Neural progenitor cell (in vitro differentiated cells): ENCODE measurements at regions not wholly inside any gene's neighbourhood (a gene's known extent, or its start where the extent isn't known, plus 50 kb on each side); places are given as distances from the start of the nearest gene placed in this dataset.

Experiments
- DNase-seq: peaks from one replicate; pipeline ENCODE4 v3.0.0-alpha.2; 2016; ENCODE audit warnings: low spot score
- H2AFZ ChIP-seq: fragments of 200-600 bp; sonication (generic); replicated peaks from 2 replicates; pipeline ENCODE4 v1.6.1; 2016; ENCODE audit warnings: antibody characterized with exemption
- H3F3A ChIP-seq: fragments of 200-600 bp; sonication (generic); 2 replicates; pipeline ENCODE4 v1.6.1; 2016; ENCODE audit warnings: antibody characterized with exemption, low read depth
- H3K27ac ChIP-seq: fragments of 200-600 bp; sonication (generic); 2 replicates; pipeline ENCODE4 v1.5.1; 2016; ENCODE audit warnings: mild to moderate bottlenecking
- H3K27me3 ChIP-seq: fragments of 200-600 bp; sonication (generic); 2 replicates; pipeline ENCODE4 v1.6.1; 2016; ENCODE audit warnings: mild to moderate bottlenecking, moderate library complexity
- H3K36me3 ChIP-seq: fragments of 200-600 bp; sonication (generic); 2 replicates; pipeline ENCODE4 v1.5.1; 2016
- H3K4me1 ChIP-seq: fragments of 200-600 bp; sonication (generic); 2 replicates; pipeline ENCODE4 v1.6.1; 2016; ENCODE audit warnings: mixed run types
- H3K4me2 ChIP-seq: fragments of 200-600 bp; sonication (generic); 2 replicates; pipeline ENCODE4 v1.6.1; 2016
- H3K4me3 ChIP-seq: fragments of 200-600 bp; sonication (generic); 2 replicates; pipeline ENCODE4 v1.5.1; 2016
- H3K79me2 ChIP-seq: fragments of 200-600 bp; sonication (generic); 2 replicates; pipeline ENCODE4 v1.6.1; 2016; ENCODE audit warnings: low read depth
- H3K9ac ChIP-seq: fragments of 200-600 bp; sonication (generic); 2 replicates; pipeline ENCODE4 v1.6.1; 2016
- H3K9me3 ChIP-seq: fragments of 200-600 bp; sonication (generic); 2 replicates; pipeline ENCODE4 v1.5.1; 2016; ENCODE audit warnings: low read depth
- H4K20me1 ChIP-seq: fragments of 200-600 bp; sonication (generic); 2 replicates; pipeline ENCODE4 v1.6.1; 2016; ENCODE audit warnings: low read depth
- H3K27ac Mint-ChIP-seq: 3 replicates; pipeline ENCODE4 v1.8.0; 2021; ENCODE audit warnings: mixed read lengths
- H3K27me3 Mint-ChIP-seq: 2 replicates; pipeline ENCODE4 v1.8.0; 2022; ENCODE audit warnings: low read depth, mild to moderate bottlenecking, inconsistent platforms, moderate library complexity, mixed read lengths; ENCODE audit not compliant: insufficient read depth
- H3K36me3 Mint-ChIP-seq: 3 replicates; pipeline ENCODE4 v1.8.0; 2021; ENCODE audit warnings: mixed read lengths
- H3K4me1 Mint-ChIP-seq: 3 replicates; pipeline ENCODE4 v1.8.0; 2021; ENCODE audit warnings: mixed read lengths
- H3K4me3 Mint-ChIP-seq: 3 replicates; pipeline ENCODE4 v1.8.0; 2021; ENCODE audit warnings: mild to moderate bottlenecking, moderate library complexity, mixed read lengths
- H3K9me3 Mint-ChIP-seq: 3 replicates; pipeline ENCODE4 v1.8.0; 2020; ENCODE audit warnings: mixed read lengths
- EZH2 ChIP-seq: fragments of 200-600 bp; sonication (generic); IDR thresholded peaks from 2 replicates; pipeline ENCODE4 v1.6.1; 2017; ENCODE audit warnings: antibody characterized with exemption, mild to moderate bottlenecking, moderate library complexity
- EZH2phosphoT487 ChIP-seq: fragments of 200-600 bp; sonication (generic); IDR thresholded peaks from 2 replicates; pipeline ENCODE4 v1.6.1; 2017; ENCODE audit warnings: antibody characterized with exemption
- TF ChIP-seq, protein P1 (sequence below): fragments of 200-600 bp; sonication (generic); IDR thresholded peaks from 2 replicates; pipeline ENCODE4 v1.5.1; 2017; ENCODE audit warnings: antibody characterized with exemption, mild to moderate bottlenecking

DNA sequence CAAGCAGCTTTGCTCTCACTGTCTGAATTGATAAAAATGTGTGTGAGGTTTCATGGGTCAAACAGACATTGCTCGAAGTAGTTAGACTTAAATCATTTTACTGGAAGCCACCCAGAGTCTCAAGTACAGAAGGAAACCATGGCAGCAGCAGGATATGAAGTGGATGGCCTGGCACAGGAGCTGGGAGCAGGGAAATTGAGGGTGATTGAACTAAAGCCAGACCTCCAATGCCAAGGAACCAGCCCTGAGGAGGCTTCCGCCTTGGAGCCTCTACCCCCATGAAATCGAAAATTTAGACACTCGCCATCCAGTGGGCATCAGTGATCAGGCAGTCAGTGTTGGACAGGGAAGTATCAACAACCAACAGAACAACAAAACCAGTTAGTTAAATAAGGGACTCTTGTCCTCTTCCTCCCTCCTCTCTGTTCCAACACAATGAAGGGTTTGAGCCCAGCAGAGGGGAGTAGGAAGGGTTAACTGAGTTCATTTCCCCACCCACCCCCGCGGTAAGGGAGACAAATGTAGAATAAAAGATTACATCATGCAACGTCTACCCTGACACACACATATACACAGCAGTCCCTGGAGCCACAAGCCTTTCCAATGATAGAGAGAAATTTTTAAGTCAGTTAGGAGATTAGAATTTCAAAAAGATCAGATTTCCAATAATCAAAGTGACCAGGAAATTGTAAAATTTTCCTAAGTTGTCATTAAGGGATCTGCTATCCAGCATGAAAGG is 156.3 kb downstream of the SLC16A9 start:
- Histone ChIP-seq H3F3A (no peaks in the 10 kb centered on the region), H3K36me3 (no peaks in the 10 kb centered on the region), H3K9ac (no peak overlapping the region), H3K27ac (no peak overlapping the region), H3K9me3 (no peaks in the 10 kb centered on the region), H4K20me1 (no peaks in the 10 kb centered on the region), H3K27me3 (no peaks in the 10 kb centered on the region), H3K4me2 (no peak overlapping the region), H2AFZ (no peak overlapping the region), H3K79me2 (no peaks in the 10 kb centered on the region), H3K4me1 (peaks cover 32% of the 10 kb centered on the region), H3K4me3 (no peak overlapping the region)
- no peak for DNase-seq
- Mint-ChIP-seq H3K9me3 (no peaks in the 10 kb centered on the region), H3K36me3 (peaks cover 1% of the 10 kb centered on the region), H3K27ac (peak overlapping the region; percentile 70), H3K4me3 (no peak overlapping the region), H3K27me3 (peaks cover 3% of the 10 kb centered on the region), H3K4me1 (peaks cover 40% of the 10 kb centered on the region)
- TF ChIP-seq, protein P1, sequence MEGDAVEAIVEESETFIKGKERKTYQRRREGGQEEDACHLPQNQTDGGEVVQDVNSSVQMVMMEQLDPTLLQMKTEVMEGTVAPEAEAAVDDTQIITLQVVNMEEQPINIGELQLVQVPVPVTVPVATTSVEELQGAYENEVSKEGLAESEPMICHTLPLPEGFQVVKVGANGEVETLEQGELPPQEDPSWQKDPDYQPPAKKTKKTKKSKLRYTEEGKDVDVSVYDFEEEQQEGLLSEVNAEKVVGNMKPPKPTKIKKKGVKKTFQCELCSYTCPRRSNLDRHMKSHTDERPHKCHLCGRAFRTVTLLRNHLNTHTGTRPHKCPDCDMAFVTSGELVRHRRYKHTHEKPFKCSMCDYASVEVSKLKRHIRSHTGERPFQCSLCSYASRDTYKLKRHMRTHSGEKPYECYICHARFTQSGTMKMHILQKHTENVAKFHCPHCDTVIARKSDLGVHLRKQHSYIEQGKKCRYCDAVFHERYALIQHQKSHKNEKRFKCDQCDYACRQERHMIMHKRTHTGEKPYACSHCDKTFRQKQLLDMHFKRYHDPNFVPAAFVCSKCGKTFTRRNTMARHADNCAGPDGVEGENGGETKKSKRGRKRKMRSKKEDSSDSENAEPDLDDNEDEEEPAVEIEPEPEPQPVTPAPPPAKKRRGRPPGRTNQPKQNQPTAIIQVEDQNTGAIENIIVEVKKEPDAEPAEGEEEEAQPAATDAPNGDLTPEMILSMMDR: no peak
- TF ChIP-seq EZH2: no peak
- TF ChIP-seq EZH2phosphoT487: no peak

DNA sequence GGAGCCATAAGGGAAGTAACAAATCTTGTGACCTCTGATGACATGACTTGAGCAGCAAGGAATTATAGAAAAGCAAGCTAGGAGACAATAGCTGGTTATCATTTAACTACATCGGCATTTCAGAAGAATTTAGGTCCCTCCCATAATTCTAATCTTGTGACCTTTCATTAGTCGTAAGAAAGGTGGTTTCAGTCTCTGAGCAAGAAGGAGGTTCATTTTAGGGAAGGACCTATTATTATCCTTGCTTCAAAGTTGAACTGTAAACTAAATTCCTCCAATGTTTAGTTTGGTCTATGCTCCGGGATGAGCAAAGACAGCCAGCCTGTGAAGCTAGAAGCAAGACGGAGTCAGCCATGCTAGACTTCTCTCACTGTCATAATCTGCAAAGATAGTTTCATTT is 159.6 kb downstream of the SLC16A9 start:
- H3K4me3 Mint-ChIP-seq: no peak overlapping the region

DNA sequence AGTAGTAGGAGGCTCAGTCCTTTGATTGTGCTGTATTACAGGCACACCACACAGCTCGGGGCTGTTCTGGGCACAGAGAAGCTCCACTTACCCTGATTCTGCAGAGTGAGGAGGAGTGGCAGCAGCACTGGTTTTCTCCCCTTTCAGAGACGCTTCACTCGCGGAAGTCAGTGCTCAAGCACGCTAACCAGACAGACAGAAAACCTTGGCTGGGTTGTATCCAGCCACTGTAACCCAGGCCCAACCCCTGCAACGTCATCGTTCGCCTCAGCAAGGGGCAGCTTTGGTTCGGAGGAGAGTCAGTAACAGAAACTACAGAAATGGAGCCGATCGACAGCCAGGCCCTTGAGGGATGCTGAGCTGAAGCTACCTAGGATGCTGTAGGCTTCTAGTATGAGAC is 171.0 kb downstream of the SLC16A9 start:
- H4K20me1 ChIP-seq: no peaks in the 10 kb centered on the region
- no peak for DNase-seq
- Mint-ChIP-seq H3K4me3 (no peak overlapping the region), H3K4me1 (peaks cover 17% of the 10 kb centered on the region), H3K36me3 (no peaks in the 10 kb centered on the region), H3K27me3 (peaks cover 3% of the 10 kb centered on the region), H3K27ac (no peak overlapping the region), H3K9me3 (peaks cover 2% of the 10 kb centered on the region)
- no peaks in the 10 kb centered on the region for H3K9me3 ChIP-seq
- no peaks in the 10 kb centered on the region for H3K36me3 ChIP-seq
- no peaks in the 10 kb centered on the region for H3K27me3 ChIP-seq
- H3K27ac ChIP-seq: no peak overlapping the region
- H3F3A ChIP-seq: no peaks in the 10 kb centered on the region
- H2AFZ ChIP-seq: peak overlapping the region; percentile 46
- no peak overlapping the region for H3K4me2 ChIP-seq
- no peak overlapping the region for H3K4me3 ChIP-seq
- TF ChIP-seq, protein P1: no peak
- TF ChIP-seq EZH2 (no peak), EZH2phosphoT487 (no peak)
- no peaks in the 10 kb centered on the region for H3K4me1 ChIP-seq
- no peak overlapping the region for H3K9ac ChIP-seq
- H3K79me2 ChIP-seq: no peaks in the 10 kb centered on the region

More for the DNA sequence above, 159.6 kb downstream of the SLC16A9 start:
- H3K27ac Mint-ChIP-seq: no peak overlapping the region
- no peaks in the 10 kb centered on the region for H3K79me2 ChIP-seq
- no peaks in the 10 kb centered on the region for H3K36me3 ChIP-seq
- H3K9me3 ChIP-seq: no peaks in the 10 kb centered on the region
- peaks cover 3% of the 10 kb centered on the region for H3K27me3 Mint-ChIP-seq
- no peak overlapping the region for H3K9ac ChIP-seq
- H4K20me1 ChIP-seq: no peaks in the 10 kb centered on the region
- no peak overlapping the region for H3K4me3 ChIP-seq
- no peak overlapping the region for H3K27ac ChIP-seq
- H3K36me3 Mint-ChIP-seq: no peaks in the 10 kb centered on the region
- H2AFZ ChIP-seq: no peak overlapping the region
- H3K4me1 ChIP-seq: peaks cover 11% of the 10 kb centered on the region
- no peaks in the 10 kb centered on the region for H3K9me3 Mint-ChIP-seq
- H3K4me1 Mint-ChIP-seq: peaks cover 18% of the 10 kb centered on the region
- no peak for TF ChIP-seq EZH2phosphoT487
- TF ChIP-seq, protein P1: no peak
- no peak for TF ChIP-seq EZH2
- no peaks in the 10 kb centered on the region for H3K27me3 ChIP-seq
- DNase-seq: no peak
- no peaks in the 10 kb centered on the region for H3F3A ChIP-seq
- H3K4me2 ChIP-seq: no peak overlapping the region
